Keratinocyte (primary cell): ENCODE measurements at regions not wholly inside any gene's neighbourhood (a gene's known extent, or its start where the extent isn't known, plus 50 kb on each side); places are given as distances from the start of the nearest gene placed in this dataset.

Experiments used
- DNase-seq: peaks from one replicate; pipeline ENCODE4 v3.0.0-alpha.2; 2011; ENCODE audit warnings: low read depth, missing footprints, low spot score
- FAIRE-seq: peaks from 2 replicates; lab custom pipeline; 2011; peaks lifted over from hg19 to GRCh38; lab: Jason Lieb, UNC
- H2AFZ ChIP-seq: 2 replicates; pipeline ENCODE4 v1.6.0; 2012; ENCODE audit warnings: low read length, control low read depth, inconsistent platforms; ENCODE audit not compliant: control insufficient read depth
- H3K27ac ChIP-seq: 2 replicates; pipeline ENCODE4 v1.5.1; 2011; ENCODE audit warnings: low read length; ENCODE audit not compliant: control insufficient read depth, insufficient read depth
- H3K27me3 ChIP-seq: 3 replicates; pipeline ENCODE4 v1.6.0; 2011; ENCODE audit warnings: low read length; ENCODE audit not compliant: control insufficient read depth, insufficient read depth; ENCODE audit errors: extremely low read depth
- H3K36me3 ChIP-seq, 2 experiments: 2 replicates in 1 of 2; 3 replicates in 1 of 2; pipeline ENCODE4 v1.5.1; 2011; ENCODE audit warnings: low read length in 2 of 2, mild to moderate bottlenecking in 1 of 2; ENCODE audit not compliant: control insufficient read depth in 2 of 2, insufficient read depth in 2 of 2; ENCODE audit errors: extremely low read depth in 1 of 2
- H3K4me1 ChIP-seq: 3 replicates; pipeline ENCODE4 v1.5.1; 2011; ENCODE audit warnings: low read length; ENCODE audit not compliant: control insufficient read depth, insufficient read depth; ENCODE audit errors: extremely low read depth
- H3K4me2 ChIP-seq: 3 replicates; pipeline ENCODE4 v1.6.0; 2011; ENCODE audit warnings: low read depth, low read length; ENCODE audit not compliant: control insufficient read depth, insufficient read depth; ENCODE audit errors: extremely low read depth
- H3K4me3 ChIP-seq, 3 experiments: fragments of 200-600 bp in 1 of 3; sonication (generic) in 1 of 3; 2 replicates in 2 of 3; 3 replicates in 1 of 3; pipeline ENCODE4 v1.5.1; 2011 to 2016; ENCODE audit warnings: low read length in 3 of 3, mild to moderate bottlenecking in 3 of 3, control low read depth in 2 of 3, inconsistent platforms in 1 of 3, low read depth in 1 of 3, mixed read lengths in 1 of 3, mixed run types in 1 of 3, moderate library complexity in 1 of 3; ENCODE audit not compliant: control insufficient read depth in 2 of 3, insufficient read depth in 2 of 3; ENCODE audit errors: extremely low read depth in 1 of 3
- H3K79me2 ChIP-seq: 2 replicates; pipeline ENCODE4 v1.6.0; 2012; ENCODE audit warnings: low read length; ENCODE audit not compliant: control insufficient read depth, insufficient read depth
- H3K9ac ChIP-seq: 3 replicates; pipeline ENCODE4 v1.6.0; 2011; ENCODE audit warnings: low read length; ENCODE audit not compliant: control insufficient read depth, insufficient read depth; ENCODE audit errors: extremely low read depth
- H3K9me1 ChIP-seq: 3 replicates; pipeline ENCODE4 v1.6.0; 2011; ENCODE audit warnings: low read length; ENCODE audit not compliant: control insufficient read depth, insufficient read depth; ENCODE audit errors: extremely low read depth
- H3K9me3 ChIP-seq: 2 replicates; pipeline ENCODE4 v1.5.1; 2012; ENCODE audit warnings: low read depth, low read length; ENCODE audit not compliant: control insufficient read depth
- H4K20me1 ChIP-seq: 3 replicates; pipeline ENCODE4 v1.6.0; 2011; ENCODE audit warnings: low read length; ENCODE audit not compliant: control insufficient read depth, insufficient read depth; ENCODE audit errors: extremely low read depth
- CTCF ChIP-seq, 3 experiments: IDR thresholded peaks in 1 of 3; conservative IDR thresholded peaks in 1 of 3; optimal IDR thresholded peaks in 1 of 3; 2 replicates in 2 of 3; 3 replicates in 1 of 3; pipeline versions ENCODE3 to v1.5.1; 2011; ENCODE audit warnings: low read length in 3 of 3, mild to moderate bottlenecking in 3 of 3, moderate library complexity in 2 of 3, control low read depth in 1 of 3, inconsistent platforms in 1 of 3; ENCODE audit not compliant: insufficient read depth in 2 of 3; ENCODE audit errors: extremely low read depth in 1 of 3
- EZH2 ChIP-seq: IDR thresholded peaks from one replicate; pipeline ENCODE4 v1.6.1; 2012; ENCODE audit warnings: inconsistent platforms, mild to moderate bottlenecking, low read length, moderate library complexity
- dilution Hi-C: fragments of 300-500 bp; cut with MboI; formaldehyde crosslinking; loops from one replicate; pipeline ENCODE4 v1.7.0; 2020; ENCODE audit warnings: low sequenced_read_pairs; ENCODE audit not compliant: extremely low pct_ligation_motif_present

- DNase-seq (no peak), FAIRE-seq (no peak)
- Histone ChIP-seq H3K27me3 (no peaks in the 10 kb centered on the region), H3K4me2 (no peak overlapping the region), H3K36me3 (no peaks in the 10 kb centered on the region), H3K9me3 (no peaks in the 10 kb centered on the region), H4K20me1 (no peaks in the 10 kb centered on the region), H3K4me1 (no peaks in the 10 kb centered on the region), H3K4me3 (no peak overlapping the region), H3K9ac (no peak overlapping the region), H3K9me1 (no peaks in the 10 kb centered on the region), H3K27ac (no peak overlapping the region), H3K79me2 (no peaks in the 10 kb centered on the region), H2AFZ (no peak overlapping the region)
- TF ChIP-seq CTCF (optimal IDR thresholded peaks at IDR 0.05 in 1 of 3, IDR thresholded peaks at IDR 0.05 in 1 of 3, conservative IDR thresholded peaks at IDR 0.05 in 1 of 3; ENCODE audit: extremely low read depth in 1 of 3, insufficient read depth in 2 of 3, low read length in 3 of 3) (no peak), EZH2 (no peak)
- dilution Hi-C loops, result no loop called here
These were observed 555.8 kb downstream of the PLA2G4A start for GRCh38 chr1:187384504-187384903.

GRCh38 chr1:187390215-187390818 is 561.6 kb downstream of the PLA2G4A start:
- no peaks in the 10 kb centered on the region for H4K20me1 ChIP-seq
- DNase-seq, result no peak
- no peaks in the 10 kb centered on the region for H3K9me1 ChIP-seq
- H3K4me1 ChIP-seq, result no peaks in the 10 kb centered on the region
- no peaks in the 10 kb centered on the region for H3K36me3 ChIP-seq
- TF ChIP-seq CTCF (optimal IDR thresholded peaks at IDR 0.05 in 1 of 3, IDR thresholded peaks at IDR 0.05 in 1 of 3, conservative IDR thresholded peaks at IDR 0.05 in 1 of 3; ENCODE audit: extremely low read depth in 1 of 3, insufficient read depth in 2 of 3, low read length in 3 of 3) (no peak), EZH2 (no peak)
- no peaks in the 10 kb centered on the region for H3K9me3 ChIP-seq
- FAIRE-seq, result no peak
- no peak overlapping the region for H3K9ac ChIP-seq
- no peak overlapping the region for H3K27ac ChIP-seq
- H3K4me2 ChIP-seq, result no peak overlapping the region
- no peaks in the 10 kb centered on the region for H3K27me3 ChIP-seq
- no peaks in the 10 kb centered on the region for H3K79me2 ChIP-seq
- dilution Hi-C loops, result no loop called here
- no peak overlapping the region for H2AFZ ChIP-seq
- no peak overlapping the region for H3K4me3 ChIP-seq
